ENCODE measurements at regions not wholly inside any gene's neighbourhood (a gene's known extent, or its start where the extent isn't known, plus 50 kb on each side); places are given as distances from the start of the nearest gene placed in this dataset.
"Not testable (repeated sequence)": the region's sequence is repeated elsewhere in the genome, so short reads cannot be mapped to it uniquely, and the experiment has no call there.

- TF ChIP-seq ZFP3 (CRISPR knock-in tag; IDR thresholded peaks at IDR 0.05); CSDC2 (CRISPR knock-in tag; IDR thresholded peaks at IDR 0.05); CSRNP3 (CRISPR knock-in tag; IDR thresholded peaks at IDR 0.05); ISL1 (CRISPR knock-in tag; IDR thresholded peaks at IDR 0.05); POU6F1 (CRISPR knock-in tag; IDR thresholded peaks at IDR 0.05; ENCODE audit: borderline replicate concordance, low read depth); RARB (CRISPR knock-in tag; IDR thresholded peaks at IDR 0.05); GLIS3 (CRISPR knock-in tag; IDR thresholded peaks at IDR 0.05); PPARA (CRISPR knock-in tag; IDR thresholded peaks at IDR 0.05; ENCODE audit: borderline replicate concordance); ZFP30 (CRISPR knock-in tag; IDR thresholded peaks at IDR 0.05): not testable (repeated sequence)
- TF ChIP-seq, protein P1, sequence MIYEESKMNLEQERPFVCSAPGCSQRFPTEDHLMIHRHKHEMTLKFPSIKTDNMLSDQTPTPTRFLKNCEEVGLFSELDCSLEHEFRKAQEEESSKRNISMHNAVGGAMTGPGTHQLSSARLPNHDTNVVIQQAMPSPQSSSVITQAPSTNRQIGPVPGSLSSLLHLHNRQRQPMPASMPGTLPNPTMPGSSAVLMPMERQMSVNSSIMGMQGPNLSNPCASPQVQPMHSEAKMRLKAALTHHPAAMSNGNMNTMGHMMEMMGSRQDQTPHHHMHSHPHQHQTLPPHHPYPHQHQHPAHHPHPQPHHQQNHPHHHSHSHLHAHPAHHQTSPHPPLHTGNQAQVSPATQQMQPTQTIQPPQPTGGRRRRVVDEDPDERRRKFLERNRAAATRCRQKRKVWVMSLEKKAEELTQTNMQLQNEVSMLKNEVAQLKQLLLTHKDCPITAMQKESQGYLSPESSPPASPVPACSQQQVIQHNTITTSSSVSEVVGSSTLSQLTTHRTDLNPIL (CRISPR knock-in tag; IDR thresholded peaks at IDR 0.05; ENCODE audit: low read depth) = not testable (repeated sequence)
- TF ChIP-seq, protein P2, sequence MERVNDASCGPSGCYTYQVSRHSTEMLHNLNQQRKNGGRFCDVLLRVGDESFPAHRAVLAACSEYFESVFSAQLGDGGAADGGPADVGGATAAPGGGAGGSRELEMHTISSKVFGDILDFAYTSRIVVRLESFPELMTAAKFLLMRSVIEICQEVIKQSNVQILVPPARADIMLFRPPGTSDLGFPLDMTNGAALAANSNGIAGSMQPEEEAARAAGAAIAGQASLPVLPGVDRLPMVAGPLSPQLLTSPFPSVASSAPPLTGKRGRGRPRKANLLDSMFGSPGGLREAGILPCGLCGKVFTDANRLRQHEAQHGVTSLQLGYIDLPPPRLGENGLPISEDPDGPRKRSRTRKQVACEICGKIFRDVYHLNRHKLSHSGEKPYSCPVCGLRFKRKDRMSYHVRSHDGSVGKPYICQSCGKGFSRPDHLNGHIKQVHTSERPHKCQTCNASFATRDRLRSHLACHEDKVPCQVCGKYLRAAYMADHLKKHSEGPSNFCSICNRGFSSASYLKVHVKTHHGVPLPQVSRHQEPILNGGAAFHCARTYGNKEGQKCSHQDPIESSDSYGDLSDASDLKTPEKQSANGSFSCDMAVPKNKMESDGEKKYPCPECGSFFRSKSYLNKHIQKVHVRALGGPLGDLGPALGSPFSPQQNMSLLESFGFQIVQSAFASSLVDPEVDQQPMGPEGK (CRISPR knock-in tag; IDR thresholded peaks at IDR 0.05; ENCODE audit: borderline replicate concordance) = not testable (repeated sequence)
- TF ChIP-seq, protein P3, sequence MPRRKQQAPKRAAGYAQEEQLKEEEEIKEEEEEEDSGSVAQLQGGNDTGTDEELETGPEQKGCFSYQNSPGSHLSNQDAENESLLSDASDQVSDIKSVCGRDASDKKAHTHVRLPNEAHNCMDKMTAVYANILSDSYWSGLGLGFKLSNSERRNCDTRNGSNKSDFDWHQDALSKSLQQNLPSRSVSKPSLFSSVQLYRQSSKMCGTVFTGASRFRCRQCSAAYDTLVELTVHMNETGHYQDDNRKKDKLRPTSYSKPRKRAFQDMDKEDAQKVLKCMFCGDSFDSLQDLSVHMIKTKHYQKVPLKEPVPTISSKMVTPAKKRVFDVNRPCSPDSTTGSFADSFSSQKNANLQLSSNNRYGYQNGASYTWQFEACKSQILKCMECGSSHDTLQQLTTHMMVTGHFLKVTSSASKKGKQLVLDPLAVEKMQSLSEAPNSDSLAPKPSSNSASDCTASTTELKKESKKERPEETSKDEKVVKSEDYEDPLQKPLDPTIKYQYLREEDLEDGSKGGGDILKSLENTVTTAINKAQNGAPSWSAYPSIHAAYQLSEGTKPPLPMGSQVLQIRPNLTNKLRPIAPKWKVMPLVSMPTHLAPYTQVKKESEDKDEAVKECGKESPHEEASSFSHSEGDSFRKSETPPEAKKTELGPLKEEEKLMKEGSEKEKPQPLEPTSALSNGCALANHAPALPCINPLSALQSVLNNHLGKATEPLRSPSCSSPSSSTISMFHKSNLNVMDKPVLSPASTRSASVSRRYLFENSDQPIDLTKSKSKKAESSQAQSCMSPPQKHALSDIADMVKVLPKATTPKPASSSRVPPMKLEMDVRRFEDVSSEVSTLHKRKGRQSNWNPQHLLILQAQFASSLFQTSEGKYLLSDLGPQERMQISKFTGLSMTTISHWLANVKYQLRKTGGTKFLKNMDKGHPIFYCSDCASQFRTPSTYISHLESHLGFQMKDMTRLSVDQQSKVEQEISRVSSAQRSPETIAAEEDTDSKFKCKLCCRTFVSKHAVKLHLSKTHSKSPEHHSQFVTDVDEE (CRISPR knock-in tag; IDR thresholded peaks at IDR 0.05) = not testable (repeated sequence)
Observed at GRCh38 chr2:91768997-91769396, 3077.5 kb downstream of the RPIA start.

Data from SK-N-SH treated with all-trans-retinoic acid at 6 μM for 48 hours (cell line).